ENCODE measurements at regions not wholly inside any gene's neighbourhood (a gene's known extent, or its start where the extent isn't known, plus 50 kb on each side); places are given as distances from the start of the nearest gene placed in this dataset.

GRCh38 chr20:55567826-55568225 lies 437.5 kb downstream of the CBLN4 start:
- TF ChIP-seq, protein P1, sequence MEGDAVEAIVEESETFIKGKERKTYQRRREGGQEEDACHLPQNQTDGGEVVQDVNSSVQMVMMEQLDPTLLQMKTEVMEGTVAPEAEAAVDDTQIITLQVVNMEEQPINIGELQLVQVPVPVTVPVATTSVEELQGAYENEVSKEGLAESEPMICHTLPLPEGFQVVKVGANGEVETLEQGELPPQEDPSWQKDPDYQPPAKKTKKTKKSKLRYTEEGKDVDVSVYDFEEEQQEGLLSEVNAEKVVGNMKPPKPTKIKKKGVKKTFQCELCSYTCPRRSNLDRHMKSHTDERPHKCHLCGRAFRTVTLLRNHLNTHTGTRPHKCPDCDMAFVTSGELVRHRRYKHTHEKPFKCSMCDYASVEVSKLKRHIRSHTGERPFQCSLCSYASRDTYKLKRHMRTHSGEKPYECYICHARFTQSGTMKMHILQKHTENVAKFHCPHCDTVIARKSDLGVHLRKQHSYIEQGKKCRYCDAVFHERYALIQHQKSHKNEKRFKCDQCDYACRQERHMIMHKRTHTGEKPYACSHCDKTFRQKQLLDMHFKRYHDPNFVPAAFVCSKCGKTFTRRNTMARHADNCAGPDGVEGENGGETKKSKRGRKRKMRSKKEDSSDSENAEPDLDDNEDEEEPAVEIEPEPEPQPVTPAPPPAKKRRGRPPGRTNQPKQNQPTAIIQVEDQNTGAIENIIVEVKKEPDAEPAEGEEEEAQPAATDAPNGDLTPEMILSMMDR (IDR thresholded peaks at IDR 0.05; ENCODE audit: insufficient read depth, low read length, severe bottlenecking): no peak
- Histone ChIP-seq H3K27me3 (ENCODE audit: control insufficient read depth, insufficient read depth, low read length) (no peaks in the 10 kb centered on the region), H3K36me3 (ENCODE audit: control insufficient read depth, insufficient read depth, low read length) (no peaks in the 10 kb centered on the region), H3K4me3 (ENCODE audit: low read depth, low read length) (no peak overlapping the region)
- DNase-seq (ENCODE audit: low read depth) (peak; percentile 68), FAIRE-seq (peak; percentile 73)

DNA sequence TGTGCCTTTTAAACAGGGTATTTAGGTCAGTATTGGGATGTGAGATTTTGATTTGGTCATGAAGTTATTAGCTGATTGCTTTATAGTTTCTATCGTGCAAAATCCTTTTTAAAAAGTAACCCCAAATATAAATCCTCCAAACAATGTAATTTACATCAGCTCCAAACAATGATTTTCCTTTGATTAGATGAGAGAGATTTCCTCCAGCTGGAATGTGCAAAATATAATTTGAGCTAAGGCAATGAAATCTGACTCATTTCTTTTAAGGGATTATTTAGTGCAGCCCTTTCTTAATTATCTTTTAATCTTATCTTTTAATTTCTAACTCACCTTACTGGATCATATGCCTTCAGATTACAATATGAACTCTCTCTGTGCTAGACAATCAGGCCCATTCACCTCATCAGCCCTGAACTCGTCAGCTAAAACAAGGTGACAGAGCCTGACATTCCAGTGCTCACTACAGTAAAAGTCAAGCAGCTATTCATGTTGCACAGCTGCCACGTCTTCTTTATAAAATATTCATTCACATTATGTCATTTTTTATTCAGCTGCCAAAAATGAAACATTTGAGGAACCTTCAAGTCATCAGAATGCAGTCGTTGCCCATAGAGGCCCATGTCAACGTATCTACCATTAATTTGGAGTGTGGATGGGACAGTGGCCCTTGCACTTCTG lies 440.1 kb downstream of the CBLN4 start:
- no peak for FAIRE-seq
- no peak for DNase-seq (ENCODE audit: low read depth)

DNA sequence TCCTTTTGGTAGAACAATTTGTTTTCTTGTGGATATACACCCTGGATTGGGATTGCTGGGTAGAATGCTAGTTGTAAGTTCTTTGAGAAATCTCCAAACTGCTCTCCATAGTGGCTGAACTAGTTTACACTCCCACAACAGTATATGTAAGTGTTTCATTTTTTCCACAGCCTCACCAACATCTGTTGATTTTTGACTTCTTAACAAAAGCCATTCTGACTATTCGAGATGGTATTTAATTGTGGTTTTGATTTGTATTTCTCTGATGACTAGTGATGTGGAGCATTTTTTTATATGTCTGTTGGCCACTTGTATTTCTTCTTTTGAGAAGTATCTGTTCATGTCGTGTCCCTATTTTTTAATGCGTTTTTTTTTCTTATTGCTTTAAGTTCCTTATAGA lies 444.1 kb downstream of the CBLN4 start:
- TF ChIP-seq, protein P1 (IDR thresholded peaks at IDR 0.05; ENCODE audit: insufficient read depth, low read length, severe bottlenecking): no peak
- H3K27me3 ChIP-seq (ENCODE audit: control insufficient read depth, insufficient read depth, low read length): no peaks in the 10 kb centered on the region
- no peaks in the 10 kb centered on the region for H3K36me3 ChIP-seq (ENCODE audit: control insufficient read depth, insufficient read depth, low read length)
- DNase-seq (ENCODE audit: low read depth): peak; percentile 44
- FAIRE-seq: no peak
- H3K4me3 ChIP-seq (ENCODE audit: low read depth, low read length): no peak overlapping the region

More for the DNA sequence above, 440.1 kb downstream of the CBLN4 start:
- no peak overlapping the region for H3K4me3 ChIP-seq (ENCODE audit: low read depth, low read length)
- H3K36me3 ChIP-seq (ENCODE audit: control insufficient read depth, insufficient read depth, low read length): no peaks in the 10 kb centered on the region
- no peaks in the 10 kb centered on the region for H3K27me3 ChIP-seq (ENCODE audit: control insufficient read depth, insufficient read depth, low read length)
- TF ChIP-seq, protein P1 (IDR thresholded peaks at IDR 0.05; ENCODE audit: insufficient read depth, low read length, severe bottlenecking): no peak

DNA sequence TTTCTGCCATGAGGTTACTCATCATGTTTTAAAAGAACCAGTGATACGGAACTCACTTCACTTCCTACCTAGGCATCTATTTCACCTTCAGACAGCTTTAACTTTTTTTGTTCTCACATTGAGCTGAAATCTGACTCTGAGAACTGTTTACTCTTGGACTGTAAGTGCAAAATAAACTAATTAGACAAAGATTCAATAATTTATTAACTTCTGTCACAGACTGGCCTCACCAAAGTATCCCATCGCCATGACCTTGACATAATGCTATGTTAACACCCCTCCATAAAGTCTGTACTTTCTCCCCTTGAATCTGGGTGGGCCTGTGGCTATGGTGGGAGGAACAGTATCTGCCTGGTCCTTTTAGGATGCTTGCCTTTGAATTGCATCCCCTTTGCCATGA lies 448.1 kb downstream of the CBLN4 start:
- Histone ChIP-seq H3K36me3 (ENCODE audit: control insufficient read depth, insufficient read depth, low read length) (no peaks in the 10 kb centered on the region), H3K27me3 (ENCODE audit: control insufficient read depth, insufficient read depth, low read length) (no peaks in the 10 kb centered on the region), H3K4me3 (ENCODE audit: low read depth, low read length) (no peak overlapping the region)
- TF ChIP-seq, protein P1 (IDR thresholded peaks at IDR 0.05; ENCODE audit: insufficient read depth, low read length, severe bottlenecking): no peak
- DNase-seq (ENCODE audit: low read depth): no peak
- no peak for FAIRE-seq

DNA sequence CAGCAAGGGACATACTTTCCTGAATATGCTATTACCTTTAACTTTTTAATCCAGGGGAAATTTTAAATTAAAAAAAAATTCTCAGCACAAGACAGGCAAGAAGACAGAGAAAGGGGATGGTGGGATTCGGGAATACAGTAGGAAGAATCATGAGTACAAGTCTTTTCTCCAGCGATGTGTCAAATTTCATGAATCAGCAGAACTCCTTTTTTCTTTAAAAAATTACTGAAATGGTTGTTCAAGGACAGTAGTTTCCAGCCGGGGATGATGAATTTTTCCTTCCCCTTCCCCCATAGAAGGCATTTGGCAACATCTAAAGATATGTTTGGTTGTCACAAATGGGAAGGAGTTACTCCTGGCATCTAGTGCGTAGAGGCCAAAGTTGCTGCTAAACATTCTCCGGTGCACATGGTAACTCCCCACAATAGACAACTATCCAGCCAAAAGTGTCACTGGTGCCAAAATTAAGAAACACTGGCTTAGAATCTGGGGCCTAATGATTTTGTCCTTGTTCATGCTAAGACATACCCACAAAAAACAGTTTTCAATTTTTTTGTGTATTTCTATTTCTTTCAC lies 450.2 kb downstream of the CBLN4 start:
- TF ChIP-seq, protein P1 (IDR thresholded peaks at IDR 0.05; ENCODE audit: insufficient read depth, low read length, severe bottlenecking): no peak
- Histone ChIP-seq H3K27me3 (ENCODE audit: control insufficient read depth, insufficient read depth, low read length) (no peaks in the 10 kb centered on the region), H3K4me3 (ENCODE audit: low read depth, low read length) (no peak overlapping the region), H3K36me3 (ENCODE audit: control insufficient read depth, insufficient read depth, low read length) (no peaks in the 10 kb centered on the region)
- DNase-seq (ENCODE audit: low read depth) (no peak), FAIRE-seq (no peak)

Data from bronchial epithelial cell (primary cell).